ENCODE measurements at regions not wholly inside any gene's neighbourhood (a gene's known extent, or its start where the extent isn't known, plus 50 kb on each side); places are given as distances from the start of the nearest gene placed in this dataset.

DNA sequence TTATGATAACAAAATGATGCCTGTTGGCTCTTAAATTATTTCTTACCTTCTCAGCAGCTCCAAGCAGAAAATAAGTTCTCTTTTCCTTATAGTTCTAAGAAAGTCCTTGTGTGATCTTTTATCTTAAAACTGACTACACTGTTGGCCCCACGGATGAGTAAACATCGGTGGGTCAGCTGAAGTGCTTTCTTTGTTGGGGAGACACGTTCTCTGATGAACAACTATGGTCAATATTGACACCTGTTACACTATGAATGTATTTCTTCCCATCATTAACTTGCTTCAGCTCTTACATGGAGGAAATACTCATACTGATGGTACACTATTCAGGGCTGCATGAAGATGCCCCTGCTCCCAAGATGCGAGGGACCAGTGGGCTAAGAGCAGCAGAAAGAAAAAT lies 110.8 kb upstream of the EEA1 start:
- H4K91ac ChIP-seq (ENCODE audit: insufficient read depth, low read depth, low read length): no peak overlapping the region

More for the DNA sequence above, 110.8 kb upstream of the EEA1 start:
- no peaks in the 10 kb centered on the region for H4K20me1 ChIP-seq (ENCODE audit: insufficient read depth, low read length)
- no peak overlapping the region for H3K4ac ChIP-seq (ENCODE audit: low read depth, low read length)
- dilution Hi-C loops (cut with HindIII; ENCODE audit: low sequenced_read_pairs, unreplicated experiment) (no loop called here), intact Hi-C loops (cut with micrococcal nuclease) (no loop called here), in situ Hi-C loops (cut with MboI; ENCODE audit: low sequenced_read_pairs) (no loop called here)
- H2BK15ac ChIP-seq (ENCODE audit: low read depth, low read length): no peak overlapping the region
- H3K9me3 ChIP-seq (ENCODE audit: control insufficient read depth, insufficient read depth, low read length): no peaks in the 10 kb centered on the region; the same call in 1 of the 2 replicates
- H3K9ac ChIP-seq (ENCODE audit: low read depth, low read length): no peak overlapping the region
- DNase-seq: no peak
- no peak overlapping the region for H2AK5ac ChIP-seq (ENCODE audit: low read depth, low read length)
- H4K8ac ChIP-seq (ENCODE audit: low read depth in 2 of 2, low read length in 2 of 2): no peak overlapping the region
- H2AK9ac ChIP-seq (replicated peaks; ENCODE audit: low read depth, low read length, poor library complexity): no peak overlapping the region
- no peak overlapping the region for H2BK5ac ChIP-seq (ENCODE audit: low read depth, low read length, poor library complexity, severe bottlenecking)
- H3K4me2 ChIP-seq (ENCODE audit: low read depth, low read length): no peak overlapping the region
- H3K79me1 ChIP-seq (ENCODE audit: low read depth in 1 of 2, low read length in 2 of 2): no peaks in the 10 kb centered on the region
- CTCF ChIA-PET: no interaction called here
- H2BK120ac ChIP-seq (ENCODE audit: low read depth, low read length): no peak overlapping the region
- POLR2A ChIA-PET (ENCODE audit: unreplicated experiment): no interaction called here
- H3K4me1 ChIP-seq (ENCODE audit: control insufficient read depth, insufficient read depth, low read length): no peaks in the 10 kb centered on the region
- no peak overlapping the region for H3K56ac ChIP-seq (ENCODE audit: extremely low read depth, insufficient read depth, low read length)
- TF ChIP-seq, protein P1, sequence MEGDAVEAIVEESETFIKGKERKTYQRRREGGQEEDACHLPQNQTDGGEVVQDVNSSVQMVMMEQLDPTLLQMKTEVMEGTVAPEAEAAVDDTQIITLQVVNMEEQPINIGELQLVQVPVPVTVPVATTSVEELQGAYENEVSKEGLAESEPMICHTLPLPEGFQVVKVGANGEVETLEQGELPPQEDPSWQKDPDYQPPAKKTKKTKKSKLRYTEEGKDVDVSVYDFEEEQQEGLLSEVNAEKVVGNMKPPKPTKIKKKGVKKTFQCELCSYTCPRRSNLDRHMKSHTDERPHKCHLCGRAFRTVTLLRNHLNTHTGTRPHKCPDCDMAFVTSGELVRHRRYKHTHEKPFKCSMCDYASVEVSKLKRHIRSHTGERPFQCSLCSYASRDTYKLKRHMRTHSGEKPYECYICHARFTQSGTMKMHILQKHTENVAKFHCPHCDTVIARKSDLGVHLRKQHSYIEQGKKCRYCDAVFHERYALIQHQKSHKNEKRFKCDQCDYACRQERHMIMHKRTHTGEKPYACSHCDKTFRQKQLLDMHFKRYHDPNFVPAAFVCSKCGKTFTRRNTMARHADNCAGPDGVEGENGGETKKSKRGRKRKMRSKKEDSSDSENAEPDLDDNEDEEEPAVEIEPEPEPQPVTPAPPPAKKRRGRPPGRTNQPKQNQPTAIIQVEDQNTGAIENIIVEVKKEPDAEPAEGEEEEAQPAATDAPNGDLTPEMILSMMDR (conservative IDR thresholded peaks at IDR 0.05; ENCODE audit: low read depth, low read length): no peak
- TF ChIP-seq MAZ (IDR thresholded peaks at IDR 0.05; ENCODE audit: borderline replicate concordance, low read depth, low read length): no peak
- TF ChIP-seq MAFK (IDR thresholded peaks at IDR 0.05; ENCODE audit: low read depth, low read length): no peak
- no peak for TF ChIP-seq CEBPB (IDR thresholded peaks at IDR 0.05; ENCODE audit: low read depth, low read length)
- no peak for TF ChIP-seq NFE2L2 (IDR thresholded peaks at IDR 0.05; ENCODE audit: low read depth, low read length)
- TF ChIP-seq BHLHE40 (IDR thresholded peaks at IDR 0.05; ENCODE audit: low read depth, low read length): no peak
- H3K14ac ChIP-seq (replicated peaks; ENCODE audit: low read depth, low read length): no peak overlapping the region
- BruUV-seq (replicated peaks): no TSS peak
- no peak overlapping the region for H2AFZ ChIP-seq (replicated peaks; ENCODE audit: low read length, poor library complexity)
- H3K23ac ChIP-seq (ENCODE audit: low read depth, low read length): no peak overlapping the region
- H3K18ac ChIP-seq (ENCODE audit: low read depth, low read length): no peak overlapping the region
- no peak overlapping the region for H2BK20ac ChIP-seq (ENCODE audit: low read depth, low read length)
- no peak overlapping the region for H4K5ac ChIP-seq (ENCODE audit: low read depth, low read length)
- H3K27ac ChIP-seq (ENCODE audit: insufficient read depth, low read length): no peak overlapping the region
- H3K4me3 ChIP-seq (ENCODE audit: insufficient read depth, low read depth, low read length): no peak overlapping the region
- WGBS, 2 experiments (ENCODE audit: extremely low coverage in 2 of 2, insufficient read length in 1 of 2): no CpG with 5 or more reads among the region's 4 CpGs
- ATAC-seq (ENCODE audit: low read depth): no peak
- no peaks in the 10 kb centered on the region for H3K36me3 ChIP-seq (ENCODE audit: control insufficient read depth, insufficient read depth, low read length)
- H3K27me3 ChIP-seq (ENCODE audit: control insufficient read depth, insufficient read depth, low read length): peaks cover 5% of the 10 kb centered on the region
- H3K9me1 ChIP-seq (ENCODE audit: insufficient read depth, low read length): no peaks in the 10 kb centered on the region

Data from IMR-90 (cell line).